GM21619 (cell line): ENCODE measurements at regions not wholly inside any gene's neighbourhood (a gene's known extent, or its start where the extent isn't known, plus 50 kb on each side); places are given as distances from the start of the nearest gene placed in this dataset.

Experiments
- ATAC-seq: cut with Tn5 transposase; IDR thresholded peaks from one replicate; pipeline ENCODE4 v1.9.1; 2021; ENCODE audit not compliant: unreplicated experiment

GRCh38 chr20:19945732-19946670 lies 71.2 kb upstream of the NAA20 start:
- ATAC-seq, result no peak

- ATAC-seq, result peak; percentile 56
Measured at GRCh38 chr20:19947611-19948264, 69.4 kb upstream of the NAA20 start.

- no peak for ATAC-seq
Measured at GRCh38 chr20:19949195-19949867, 67.8 kb upstream of the NAA20 start.

- no peak for ATAC-seq
Measured at GRCh38 chr20:19950042-19950441, 67.1 kb upstream of the NAA20 start.

DNA sequence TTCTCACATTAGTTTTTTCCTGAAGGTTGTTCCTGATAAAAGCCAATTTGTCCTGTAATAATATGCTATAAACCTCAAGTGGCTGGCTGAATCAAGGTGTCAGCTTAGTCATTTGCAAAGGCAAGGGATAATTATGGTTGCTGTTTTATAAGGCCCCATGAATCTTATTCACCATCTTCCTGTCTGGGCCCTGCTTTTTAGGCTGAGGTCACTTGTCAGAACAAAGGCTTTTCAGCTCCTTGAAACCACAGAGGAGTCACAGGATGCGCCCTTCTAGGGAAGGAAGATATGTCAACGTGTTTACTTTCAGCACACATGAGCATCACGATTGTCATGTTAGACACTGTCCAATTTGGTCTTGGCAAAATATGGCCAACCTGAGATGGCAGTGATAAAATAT lies 64.8 kb upstream of the NAA20 start:
- ATAC-seq, result no peak

DNA sequence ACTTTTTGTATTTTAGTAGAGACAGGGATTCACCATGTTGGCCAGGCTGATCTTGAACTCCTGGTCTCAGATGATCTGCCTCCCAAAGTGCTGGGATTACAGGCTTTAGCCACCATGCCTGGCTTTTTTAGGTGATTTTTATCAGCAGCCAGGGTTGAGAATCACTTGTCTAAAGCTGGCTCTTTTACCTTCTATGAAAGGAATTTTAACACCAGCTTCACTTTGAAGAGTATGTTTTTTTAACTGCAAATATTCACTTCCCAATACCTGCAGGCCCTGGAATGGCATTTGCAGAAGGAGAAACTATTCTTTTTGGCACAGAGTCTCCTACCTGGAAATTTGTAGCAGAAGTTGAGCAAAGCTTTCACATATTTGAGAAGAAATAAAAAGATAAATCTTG lies 63.6 kb upstream of the NAA20 start:
- ATAC-seq, result no peak

DNA sequence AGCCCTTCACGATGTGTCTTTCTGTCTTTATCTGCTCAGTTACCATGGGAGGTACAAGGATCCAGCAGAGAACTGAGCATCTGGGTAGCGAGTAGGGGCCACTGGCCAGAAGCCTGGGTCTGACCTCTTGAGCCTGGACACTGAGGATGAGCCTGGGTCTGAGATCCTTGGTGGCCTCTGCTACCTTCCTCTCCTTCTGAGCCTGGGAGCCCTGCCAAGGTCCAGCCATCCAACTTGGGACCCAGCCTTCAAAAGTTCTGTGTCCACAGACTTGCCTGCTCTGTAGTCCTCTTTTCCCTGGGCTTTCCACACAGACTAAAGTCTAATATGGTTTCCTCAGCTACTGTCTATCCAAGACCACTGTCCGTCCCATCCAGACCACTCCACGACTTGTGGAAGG lies 60.2 kb upstream of the NAA20 start:
- ATAC-seq, result no peak

GRCh38 chr20:19958219-19958618 lies 58.9 kb upstream of the NAA20 start:
- ATAC-seq, result no peak

DNA sequence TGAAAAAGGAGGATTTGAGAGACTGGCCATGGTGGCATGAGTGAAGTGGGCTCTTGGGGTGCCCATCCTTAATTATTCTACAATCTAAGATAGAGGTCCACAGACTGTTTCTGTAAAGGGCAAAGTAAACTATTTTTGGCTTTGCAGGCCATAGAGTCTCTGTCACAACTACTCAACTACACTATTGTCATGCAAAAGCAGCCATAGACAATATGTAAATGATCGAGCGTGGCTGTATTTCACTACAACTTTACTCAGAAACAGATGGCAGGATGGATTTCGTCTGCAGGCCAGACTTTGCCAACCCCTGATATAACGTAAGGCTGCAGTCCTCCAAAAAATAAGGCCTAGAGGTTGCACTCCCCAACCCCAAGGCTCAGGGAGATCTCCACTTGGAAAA lies 58.2 kb upstream of the NAA20 start:
- no peak for ATAC-seq

DNA sequence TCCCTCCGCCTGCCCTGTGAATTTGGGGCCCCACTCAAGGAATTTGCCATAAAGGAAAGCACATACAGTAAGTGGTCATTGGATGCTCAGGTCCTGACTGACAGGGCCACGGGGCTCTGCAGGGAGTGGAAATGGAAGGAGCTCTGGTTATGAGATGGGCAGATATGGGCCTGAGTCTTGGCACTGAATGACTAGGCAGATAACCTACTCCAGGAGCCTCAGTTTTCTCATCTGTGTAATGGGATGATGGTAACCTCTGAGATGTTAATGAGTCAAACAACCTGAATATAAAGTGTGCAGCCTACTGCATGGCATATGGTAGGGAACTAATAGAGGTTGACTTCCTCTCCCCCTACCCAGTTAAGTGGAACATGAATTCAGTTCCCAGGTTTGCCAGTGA lies 56.4 kb upstream of the NAA20 start:
- no peak for ATAC-seq

GRCh38 chr20:19961293-19961692 lies 55.9 kb upstream of the NAA20 start:
- no peak for ATAC-seq

DNA sequence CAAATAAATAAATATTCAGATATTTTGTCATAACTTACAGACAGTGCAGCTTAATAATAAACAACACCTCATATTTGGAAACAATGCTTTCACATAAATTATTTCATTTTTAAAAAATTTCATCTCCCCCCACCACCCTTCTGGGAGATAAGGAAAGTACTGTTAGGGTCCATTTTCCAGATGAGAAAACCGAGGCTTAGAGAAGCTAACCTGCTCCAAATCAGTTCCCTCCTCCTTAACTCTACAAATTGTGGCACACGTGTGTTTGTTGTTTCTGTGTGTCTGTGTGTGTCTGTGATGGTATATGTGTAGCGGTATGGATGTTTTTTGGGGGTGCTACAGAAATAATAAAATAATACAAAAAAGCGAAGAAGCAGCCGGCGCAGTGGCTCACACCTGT lies 54.2 kb upstream of the NAA20 start:
- no peak for ATAC-seq

GRCh38 chr20:19964289-19965265 lies 52.6 kb upstream of the NAA20 start:
- ATAC-seq, result no peak

- ATAC-seq, result no peak
Measured at GRCh38 chr20:19966840-19967239, 50.3 kb upstream of the NAA20 start.
